ENCODE measurements at regions not wholly inside any gene's neighbourhood (a gene's known extent, or its start where the extent isn't known, plus 50 kb on each side); places are given as distances from the start of the nearest gene placed in this dataset.

- peak; percentile 7 for DNase-seq (ENCODE audit: low spot score)
- no peak for TF ChIP-seq CTCF (IDR thresholded peaks at IDR 0.05; ENCODE audit: extremely low read depth, missing control alignments)
These were observed 147.8 kb upstream of the SEMA3E start for GRCh38 chr7:83796760-83797159.

- no peak for DNase-seq (ENCODE audit: low spot score)
- no peak for TF ChIP-seq CTCF (IDR thresholded peaks at IDR 0.05; ENCODE audit: extremely low read depth, missing control alignments)
These were observed 145.9 kb upstream of the SEMA3E start for GRCh38 chr7:83794829-83795228.

- no peak for TF ChIP-seq CTCF (IDR thresholded peaks at IDR 0.05; ENCODE audit: extremely low read depth, missing control alignments)
- DNase-seq (ENCODE audit: low spot score), result no peak
These were observed 144.6 kb upstream of the SEMA3E start for GRCh38 chr7:83793558-83793957.

- no peak for DNase-seq (ENCODE audit: low spot score)
- TF ChIP-seq CTCF (IDR thresholded peaks at IDR 0.05; ENCODE audit: extremely low read depth, missing control alignments), result no peak
These were observed 142.8 kb upstream of the SEMA3E start for GRCh38 chr7:83791737-83792136.

- no peak for TF ChIP-seq CTCF (IDR thresholded peaks at IDR 0.05; ENCODE audit: extremely low read depth, missing control alignments)
- DNase-seq (ENCODE audit: low spot score), result no peak
These were observed 137.9 kb upstream of the SEMA3E start for GRCh38 chr7:83786858-83787257.

GRCh38 chr7:83782628-83783027, 133.7 kb upstream of the SEMA3E start:
- no peak for TF ChIP-seq CTCF (IDR thresholded peaks at IDR 0.05; ENCODE audit: extremely low read depth, missing control alignments)
- no peak for DNase-seq (ENCODE audit: low spot score)

- no peak for TF ChIP-seq CTCF (IDR thresholded peaks at IDR 0.05; ENCODE audit: extremely low read depth, missing control alignments)
- DNase-seq (ENCODE audit: low spot score), result no peak
These were observed 129.1 kb upstream of the SEMA3E start for GRCh38 chr7:83778073-83778443.
